GM12878 (cell line): ENCODE measurements at regions not wholly inside any gene's neighbourhood (a gene's known extent, or its start where the extent isn't known, plus 50 kb on each side); places are given as distances from the start of the nearest gene placed in this dataset.

ENCODE experiments used
- ATAC-seq: fragments of 200-7000 bp; cut with Tn5 transposase; 3 replicates; pipeline ENCODE4 v1.9.1; 2020; ENCODE audit warnings: mild to moderate bottlenecking, moderate library complexity
- BruUV-seq: library from RNA; stranded (reverse); fragments of 400-500 nt; replicated peaks from 2 replicates; lab custom pipeline; 2021; lab: Mats Ljungman, UMichigan
- CTCF ChIA-PET: fragments of 300-600 bp; sonication (Branson Sonifier 250); formaldehyde crosslinking; extraction: SDS; loops from one replicate; lab custom pipeline; 2021; ENCODE audit warnings: inconsistent platforms; lab: Yijun Ruan, JAX
- POLR2A ChIA-PET: fragments of 350-600 bp; formaldehyde crosslinking; extraction: SDS; loops from one replicate; lab custom pipeline; 2021; ENCODE audit warnings: inconsistent platforms; lab: Charles Lee
- RAD21 ChIA-PET: fragments of 300-600 bp; sonication (Branson Sonifier 250); formaldehyde crosslinking; loops from one replicate; lab custom pipeline; 2023; ENCODE audit warnings: antibody characterized with exemption; ENCODE audit not compliant: unreplicated experiment; lab: Charles Lee
- SMC1A ChIA-PET: fragments of 300-600 bp; sonication (Branson Sonifier 250); formaldehyde crosslinking; loops from one replicate; lab custom pipeline; 2023; ENCODE audit not compliant: unreplicated experiment, uncharacterized antibody; lab: Charles Lee
- DNase-seq: peaks from one replicate; pipeline ENCODE4 v3.0.0-alpha.2; 2011; ENCODE audit warnings: low read depth, low spot score
- FAIRE-seq: peaks from 3 replicates; lab custom pipeline; 2011; peaks lifted over from hg19 to GRCh38; lab: Jason Lieb, UNC
- H2AFZ ChIP-seq: 2 replicates; pipeline ENCODE4 v1.6.0; 2011; ENCODE audit warnings: low read depth, low read length, control low read depth; ENCODE audit not compliant: control insufficient read depth
- H3K27ac ChIP-seq: 2 replicates; pipeline ENCODE4 v1.5.1; 2011; ENCODE audit warnings: control low read depth; ENCODE audit not compliant: control insufficient read depth, insufficient read depth
- H3K27me3 ChIP-seq, 2 experiments: replicated peaks in 1 of 2; 2 replicates each; pipeline versions ENCODE4 v1.6.0 to v1.6.1; 2011; ENCODE audit warnings: low read length in 1 of 2; ENCODE audit not compliant: control insufficient read depth in 2 of 2, insufficient read depth in 2 of 2
- H3K36me3 ChIP-seq, 2 experiments: 2 replicates each; pipeline ENCODE4 v1.5.1; 2011; ENCODE audit warnings: low read length in 1 of 2; ENCODE audit not compliant: control insufficient read depth in 2 of 2, insufficient read depth in 2 of 2
- H3K4me1 ChIP-seq: 2 replicates; pipeline ENCODE4 v1.6.1; 2011; ENCODE audit warnings: mild to moderate bottlenecking, low read length, moderate library complexity, mixed read lengths; ENCODE audit not compliant: control insufficient read depth, insufficient read depth
- H3K4me2 ChIP-seq: 2 replicates; pipeline ENCODE4 v1.6.0; 2011; ENCODE audit warnings: control low read depth; ENCODE audit not compliant: control insufficient read depth, insufficient read depth
- H3K4me3 ChIP-seq: fragments of 200-600 bp; sonication (generic); 2 replicates; pipeline ENCODE4 v1.5.1; 2016
- H3K79me2 ChIP-seq: 2 replicates; pipeline ENCODE4 v1.6.0; 2011; ENCODE audit warnings: low read length; ENCODE audit not compliant: control insufficient read depth, insufficient read depth
- H3K9ac ChIP-seq: 2 replicates; pipeline ENCODE4 v1.8.0; 2011; ENCODE audit warnings: low read length, control low read depth, mixed read lengths; ENCODE audit not compliant: control insufficient read depth, insufficient read depth
- H3K9me3 ChIP-seq: replicated peaks from 3 replicates; pipeline ENCODE4 v1.5.1; 2011; ENCODE audit warnings: mild to moderate bottlenecking, low read length; ENCODE audit not compliant: control insufficient read depth, insufficient read depth
- H4K20me1 ChIP-seq: 2 replicates; pipeline ENCODE4 v1.6.0; 2011; ENCODE audit not compliant: control insufficient read depth, insufficient read depth
- BHLHE40 ChIP-seq, 2 experiments: fragments of 450-650 bp in 1 of 2; IDR thresholded peaks; 2 replicates each; pipeline ENCODE4 v1.6.1; 2011 to 2017; ENCODE audit warnings: low read depth in 2 of 2, borderline replicate concordance in 1 of 2, improper control_type of control experiment in 1 of 2, low read length in 1 of 2, mild to moderate bottlenecking in 1 of 2
- CBFB ChIP-seq: IDR thresholded peaks from 2 replicates; pipeline ENCODE4 v1.6.1; 2016; ENCODE audit warnings: antibody characterized with exemption, low read depth
- CEBPB ChIP-seq, 2 experiments: fragments of 150-350 bp in 1 of 2; IDR thresholded peaks; 2 replicates each; pipeline ENCODE4 v1.6.1; 2012 to 2014; ENCODE audit warnings: low read depth in 2 of 2, low read length in 2 of 2, borderline replicate concordance in 1 of 2, inconsistent platforms in 1 of 2
- GABPA ChIP-seq: IDR thresholded peaks from 2 replicates; pipeline ENCODE4 v1.6.1; 2014; ENCODE audit warnings: antibody characterized with exemption, low read depth, mild to moderate bottlenecking, inconsistent platforms
- HCFC1 ChIP-seq: fragments of 150-350 bp; IDR thresholded peaks from 2 replicates; pipeline ENCODE4 v1.6.1; 2014; ENCODE audit warnings: low read length
- HDGF ChIP-seq: fragments of 450-650 bp; IDR thresholded peaks from 2 replicates; pipeline ENCODE4 v1.6.1; 2016; ENCODE audit warnings: antibody characterized with exemption
- JUND ChIP-seq: IDR thresholded peaks from 2 replicates; pipeline ENCODE4 v1.6.1; 2012; ENCODE audit warnings: low read depth, mild to moderate bottlenecking, low read length, improper control_type of control experiment, moderate library complexity
- MEF2A ChIP-seq: IDR thresholded peaks from 2 replicates; pipeline ENCODE4 v1.6.1; 2011; ENCODE audit warnings: low read depth, mild to moderate bottlenecking, low read length, moderate library complexity; ENCODE audit not compliant: insufficient read depth
- MXI1 ChIP-seq: fragments of 150-350 bp; IDR thresholded peaks from 2 replicates; pipeline ENCODE4 v1.6.1; 2011; ENCODE audit warnings: low read depth, mild to moderate bottlenecking, inconsistent platforms, low read length, improper control_type of control experiment
- MYB ChIP-seq: fragments of 150-350 bp; IDR thresholded peaks from 2 replicates; pipeline ENCODE4 v1.6.1; 2014; ENCODE audit warnings: mild to moderate bottlenecking, low read depth, low read length, borderline replicate concordance
- NFIC ChIP-seq: IDR thresholded peaks from 2 replicates; pipeline ENCODE4 v1.6.1; 2012; ENCODE audit warnings: low read depth, mild to moderate bottlenecking, inconsistent platforms, low read length, moderate library complexity
- NFYB ChIP-seq: IDR thresholded peaks from 2 replicates; pipeline ENCODE4 v1.6.1; 2011; ENCODE audit warnings: low read depth, mild to moderate bottlenecking, low read length, improper control_type of control experiment, moderate library complexity; ENCODE audit not compliant: insufficient read depth
- PML ChIP-seq: IDR thresholded peaks from 2 replicates; pipeline ENCODE4 v1.6.1; 2012; ENCODE audit warnings: low read length, inconsistent platforms
- SMAD1 ChIP-seq: fragments of 450-650 bp; IDR thresholded peaks from 2 replicates; pipeline ENCODE4 v1.6.1; 2018; ENCODE audit warnings: mild to moderate bottlenecking, low read depth; ENCODE audit not compliant: partially characterized antibody
- SPI1 ChIP-seq: IDR thresholded peaks from 2 replicates; pipeline ENCODE4 v1.6.1; 2011; ENCODE audit warnings: low read depth, mild to moderate bottlenecking, low read length, moderate library complexity, borderline replicate concordance; ENCODE audit not compliant: insufficient read depth
- SREBF2 ChIP-seq: IDR thresholded peaks from 2 replicates; pipeline ENCODE4 v1.6.1; 2012; ENCODE audit warnings: mild to moderate bottlenecking, low read length
- SUPT20H ChIP-seq: IDR thresholded peaks from 2 replicates; pipeline ENCODE4 v1.6.1; 2011; ENCODE audit warnings: low read depth, mild to moderate bottlenecking, low read length, moderate library complexity, borderline replicate concordance; ENCODE audit not compliant: control insufficient read depth
- TCF3 ChIP-seq: IDR thresholded peaks from 2 replicates; pipeline ENCODE4 v1.6.1; 2012; ENCODE audit warnings: low read depth, mild to moderate bottlenecking, low read length, borderline replicate concordance; ENCODE audit not compliant: insufficient read depth
- YY1 ChIP-seq: IDR thresholded peaks from 2 replicates; pipeline ENCODE4 v1.6.1; 2011; ENCODE audit warnings: low read depth, mild to moderate bottlenecking, low read length
- ZBED1 ChIP-seq: IDR thresholded peaks from 2 replicates; pipeline ENCODE4 v1.6.1; 2016; ENCODE audit warnings: borderline replicate concordance
- WGBS: methylation state at CpG from one replicate; pipeline ENCODE4 v1.1.6; 2016; ENCODE audit warnings: low lambda C conversion rate; ENCODE audit not compliant: insufficient replicate concordance, insufficient coverage; ENCODE audit errors: missing lambda C conversion rate; 5-methylcytosine and 5-hydroxymethylcytosine counted together
- in situ Hi-C: fragments of 300-500 bp; cut with MboI; formaldehyde crosslinking; loops from 9 replicates; pipeline ENCODE4 v1.14.3; 2018; ENCODE audit warnings: mixed read lengths
- intact Hi-C: fragments of 100-400 bp; cut with micrococcal nuclease; formaldehyde crosslinking; loops from one replicate; pipeline ENCODE4 v1.14.2; 2022; ENCODE audit not compliant: unreplicated experiment
- TF ChIP-seq, protein P1 (sequence below): IDR thresholded peaks from 2 replicates; pipeline ENCODE4 v1.6.1; 2011; ENCODE audit warnings: borderline replicate concordance, low read depth, mild to moderate bottlenecking, moderate library complexity, mixed read lengths, low read length; ENCODE audit not compliant: insufficient read depth; ENCODE audit errors: extremely low read length
- TF ChIP-seq, protein P2 (sequence below): fragments of 450-650 bp; IDR thresholded peaks from 2 replicates; pipeline ENCODE4 v1.6.1; 2017; ENCODE audit warnings: low read depth, mild to moderate bottlenecking, moderate library complexity

DNA sequence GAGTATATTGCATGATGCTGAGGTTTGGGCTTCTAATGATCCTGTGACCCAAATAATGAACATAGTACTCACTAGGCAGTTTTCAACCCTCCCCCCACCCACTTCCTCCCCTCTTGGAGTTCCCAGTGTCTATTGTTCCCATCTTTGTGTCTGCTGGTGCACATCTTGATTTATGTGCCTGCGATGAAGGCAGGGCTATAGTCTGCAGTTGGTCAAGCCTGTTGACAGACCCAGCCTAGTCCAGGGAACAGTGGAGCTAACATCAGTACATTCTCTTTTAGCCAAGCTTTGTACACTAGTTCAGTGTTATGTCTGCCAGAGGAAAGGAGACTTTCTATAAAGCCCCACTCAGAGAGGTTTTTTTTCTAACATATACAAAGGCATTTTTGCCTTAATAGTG is 287.6 kb downstream of the CPS1 start (continued):
- no peak for TF ChIP-seq SUPT20H
- no peak for TF ChIP-seq SMAD1
- no peak for TF ChIP-seq NFIC
- no peak for TF ChIP-seq YY1
- no peak for TF ChIP-seq SREBF2
- TF ChIP-seq CEBPB (IDR thresholded peaks at IDR 0.05; ENCODE audit: borderline replicate concordance in 1 of 2, low read depth in 2 of 2, low read length in 2 of 2), result no peak
- TF ChIP-seq CBFB, result no peak
- no peak for TF ChIP-seq MEF2A
- TF ChIP-seq TCF3, result no peak

DNA sequence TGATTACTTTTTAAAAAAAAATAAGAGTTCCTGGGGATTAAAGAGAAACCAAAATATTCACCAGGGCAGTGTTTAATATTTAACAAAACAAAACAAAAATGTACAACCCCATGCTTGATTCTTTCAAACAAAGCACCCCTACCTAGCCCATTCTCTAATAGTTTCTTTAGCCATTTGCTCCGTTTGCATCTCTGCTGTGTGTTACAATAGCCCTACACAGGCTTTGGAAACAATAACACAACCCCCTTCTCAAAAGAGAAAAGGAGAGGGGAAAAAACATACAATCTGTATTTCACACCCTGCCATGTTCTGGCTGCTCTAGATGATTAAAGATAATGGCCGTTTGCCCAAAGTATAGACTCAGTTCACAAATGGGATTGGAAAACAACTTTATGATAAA is 302.9 kb downstream of the CPS1 start:
- ATAC-seq (no peak), DNase-seq (no peak), FAIRE-seq (no peak)
- POLR2A ChIA-PET, result no interaction called here
- H3K9me3 ChIP-seq, result no peaks in the 10 kb centered on the region
- no peaks in the 10 kb centered on the region for H4K20me1 ChIP-seq
- no peaks in the 10 kb centered on the region for H3K27me3 ChIP-seq
- H3K79me2 ChIP-seq, result no peaks in the 10 kb centered on the region
- SMC1A ChIA-PET, result no interaction called here
- WGBS, result 2% methylated on average over 2 of the region's 2 CpGs
- no peak overlapping the region for H3K27ac ChIP-seq
- H3K4me1 ChIP-seq, result no peaks in the 10 kb centered on the region
- H3K9ac ChIP-seq, result no peak overlapping the region
- CTCF ChIA-PET, result no interaction called here
- no peak overlapping the region for H2AFZ ChIP-seq
- RAD21 ChIA-PET, result no interaction called here
- intact Hi-C loops (no loop called here), in situ Hi-C loops (no loop called here)
- H3K36me3 ChIP-seq, result no peaks in the 10 kb centered on the region
- TF ChIP-seq PML (no peak), JUND (no peak), ZBED1 (no peak), GABPA (no peak), SPI1 (no peak), HDGF (no peak), SUPT20H (no peak), BHLHE40 (IDR thresholded peaks at IDR 0.05; ENCODE audit: borderline replicate concordance in 1 of 2, low read depth in 2 of 2, low read length in 1 of 2) (no peak), NFYB (no peak), MYB (no peak), MXI1 (no peak), HCFC1 (no peak)
- TF ChIP-seq, protein P1, sequence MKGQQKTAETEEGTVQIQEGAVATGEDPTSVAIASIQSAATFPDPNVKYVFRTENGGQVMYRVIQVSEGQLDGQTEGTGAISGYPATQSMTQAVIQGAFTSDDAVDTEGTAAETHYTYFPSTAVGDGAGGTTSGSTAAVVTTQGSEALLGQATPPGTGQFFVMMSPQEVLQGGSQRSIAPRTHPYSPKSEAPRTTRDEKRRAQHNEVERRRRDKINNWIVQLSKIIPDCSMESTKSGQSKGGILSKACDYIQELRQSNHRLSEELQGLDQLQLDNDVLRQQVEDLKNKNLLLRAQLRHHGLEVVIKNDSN, result no peak
- TF ChIP-seq, protein P2, sequence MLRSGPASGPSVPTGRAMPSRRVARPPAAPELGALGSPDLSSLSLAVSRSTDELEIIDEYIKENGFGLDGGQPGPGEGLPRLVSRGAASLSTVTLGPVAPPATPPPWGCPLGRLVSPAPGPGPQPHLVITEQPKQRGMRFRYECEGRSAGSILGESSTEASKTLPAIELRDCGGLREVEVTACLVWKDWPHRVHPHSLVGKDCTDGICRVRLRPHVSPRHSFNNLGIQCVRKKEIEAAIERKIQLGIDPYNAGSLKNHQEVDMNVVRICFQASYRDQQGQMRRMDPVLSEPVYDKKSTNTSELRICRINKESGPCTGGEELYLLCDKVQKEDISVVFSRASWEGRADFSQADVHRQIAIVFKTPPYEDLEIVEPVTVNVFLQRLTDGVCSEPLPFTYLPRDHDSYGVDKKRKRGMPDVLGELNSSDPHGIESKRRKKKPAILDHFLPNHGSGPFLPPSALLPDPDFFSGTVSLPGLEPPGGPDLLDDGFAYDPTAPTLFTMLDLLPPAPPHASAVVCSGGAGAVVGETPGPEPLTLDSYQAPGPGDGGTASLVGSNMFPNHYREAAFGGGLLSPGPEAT, result no peak
- H3K4me3 ChIP-seq, result no peak overlapping the region
- H3K4me2 ChIP-seq, result no peak overlapping the region
- BruUV-seq, result no TSS peak
